ENCODE measurements at regions not wholly inside any gene's neighbourhood (a gene's known extent, or its start where the extent isn't known, plus 50 kb on each side); places are given as distances from the start of the nearest gene placed in this dataset.

GRCh38 chr13:99639126-99639525, 137.9 kb downstream of the TM9SF2 start:
- TF ChIP-seq CTCF (IDR thresholded peaks at IDR 0.05) (no peak), POLR2A (IDR thresholded peaks at IDR 0.05) (no peak)
